Transverse colon (tissue), 3 donors: ENCODE measurements at regions not wholly inside any gene's neighbourhood (a gene's known extent, or its start where the extent isn't known, plus 50 kb on each side); places are given as distances from the start of the nearest gene placed in this dataset.

ENCODE experiments used
- POLR2A ChIP-seq: fragments of 450-650 bp; IDR thresholded peaks from one replicate; pipeline ENCODE4 v1.6.1; 2016; ENCODE audit warnings: antibody characterized with exemption, mild to moderate bottlenecking, moderate library complexity
- POLR2AphosphoS5 ChIP-seq, 3 donors: sonication (generic); formaldehyde crosslinking; IDR thresholded peaks; one replicate each; pipeline ENCODE4 v1.6.1; 2016; ENCODE audit warnings: antibody characterized with exemption in 3 of 3

DNA sequence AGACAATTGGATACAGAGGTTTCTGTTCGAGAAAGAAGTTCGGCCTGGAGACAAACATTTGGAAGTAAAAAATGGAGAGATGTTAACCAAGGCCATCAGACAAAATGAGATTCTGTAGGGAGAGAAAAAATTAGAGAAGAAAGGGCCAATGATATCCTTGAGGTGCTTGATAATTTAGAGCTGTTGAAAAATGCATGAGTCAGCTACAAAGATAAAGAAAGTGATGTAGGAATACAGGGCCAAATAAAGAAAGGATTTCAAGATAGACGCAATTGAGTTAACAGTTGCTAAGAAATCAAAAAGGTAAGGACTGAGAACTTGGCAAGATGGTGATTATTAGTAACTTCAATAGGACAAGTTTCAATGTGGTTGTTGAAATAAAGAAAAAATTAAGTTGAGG lies 384.2 kb upstream of the SEMA3A start:
- TF ChIP-seq POLR2AphosphoS5 (IDR thresholded peaks at IDR 0.05) (no peak), POLR2A (no peak)
